ENCODE measurements at regions not wholly inside any gene's neighbourhood (a gene's known extent, or its start where the extent isn't known, plus 50 kb on each side); places are given as distances from the start of the nearest gene placed in this dataset.

DNA sequence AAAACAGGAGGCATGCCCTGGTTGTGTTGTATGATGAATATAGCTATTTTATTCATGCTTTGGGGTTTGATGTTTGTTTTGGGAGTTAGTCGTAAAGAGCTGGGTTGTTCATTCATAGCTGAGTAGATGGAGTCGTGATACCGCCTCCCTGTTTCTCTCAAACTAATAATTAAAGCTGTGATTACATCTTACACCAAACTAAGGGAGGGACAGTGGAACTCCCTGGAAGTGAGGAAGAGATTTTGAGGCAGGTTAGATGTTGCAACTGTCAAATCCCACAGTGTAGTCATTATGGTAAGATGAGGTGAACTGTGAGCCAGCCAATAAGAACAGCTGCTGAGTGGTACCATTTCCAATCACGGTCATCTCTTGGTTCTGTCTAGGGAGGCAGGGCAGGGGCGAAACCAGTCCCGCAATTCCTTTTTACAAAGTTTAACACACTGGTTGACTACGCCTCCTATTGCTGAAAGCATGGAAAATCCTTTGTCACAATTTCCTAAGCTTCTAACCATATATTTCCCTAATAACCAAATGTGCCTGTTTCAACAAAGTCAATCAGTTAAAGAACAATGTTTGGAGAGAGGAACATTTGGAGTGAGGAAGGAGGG, 207.6 kb upstream of the SERP2 start:
- Histone ChIP-seq H3K9ac (ENCODE audit: low read depth, low read length, poor library complexity, severe bottlenecking) (no peak overlapping the region), H3K4me1 (ENCODE audit: insufficient read depth, low read length, poor library complexity, severe bottlenecking) (no peaks in the 10 kb centered on the region), H4K20me1 (ENCODE audit: insufficient read depth, low read length, poor library complexity, severe bottlenecking) (no peaks in the 10 kb centered on the region), H3K27me3 (ENCODE audit: insufficient read depth, low read length, poor library complexity, severe bottlenecking) (no peaks in the 10 kb centered on the region), H3F3A (ENCODE audit: low read depth) (no peaks in the 10 kb centered on the region), H3K36me3 (ENCODE audit: insufficient read depth, low read length) (no peaks in the 10 kb centered on the region), H3K4me3 (ENCODE audit: low read length, poor library complexity, severe bottlenecking) (no peak overlapping the region), H3K9me3 (ENCODE audit: insufficient read depth, low read depth, low read length) (no peaks in the 10 kb centered on the region), H3K9me2 (replicated peaks; ENCODE audit: low read depth, low read length) (no peaks in the 10 kb centered on the region), H3K4me2 (ENCODE audit: low read depth, low read length, poor library complexity, severe bottlenecking) (no peak overlapping the region), H3K79me2 (ENCODE audit: insufficient read depth, low read length) (no peaks in the 10 kb centered on the region), H2AFZ (ENCODE audit: low read length) (no peak overlapping the region)
- no peak for TF ChIP-seq EZH2phosphoT487 (IDR thresholded peaks at IDR 0.05; ENCODE audit: borderline replicate concordance)
- TF ChIP-seq, protein P1, sequence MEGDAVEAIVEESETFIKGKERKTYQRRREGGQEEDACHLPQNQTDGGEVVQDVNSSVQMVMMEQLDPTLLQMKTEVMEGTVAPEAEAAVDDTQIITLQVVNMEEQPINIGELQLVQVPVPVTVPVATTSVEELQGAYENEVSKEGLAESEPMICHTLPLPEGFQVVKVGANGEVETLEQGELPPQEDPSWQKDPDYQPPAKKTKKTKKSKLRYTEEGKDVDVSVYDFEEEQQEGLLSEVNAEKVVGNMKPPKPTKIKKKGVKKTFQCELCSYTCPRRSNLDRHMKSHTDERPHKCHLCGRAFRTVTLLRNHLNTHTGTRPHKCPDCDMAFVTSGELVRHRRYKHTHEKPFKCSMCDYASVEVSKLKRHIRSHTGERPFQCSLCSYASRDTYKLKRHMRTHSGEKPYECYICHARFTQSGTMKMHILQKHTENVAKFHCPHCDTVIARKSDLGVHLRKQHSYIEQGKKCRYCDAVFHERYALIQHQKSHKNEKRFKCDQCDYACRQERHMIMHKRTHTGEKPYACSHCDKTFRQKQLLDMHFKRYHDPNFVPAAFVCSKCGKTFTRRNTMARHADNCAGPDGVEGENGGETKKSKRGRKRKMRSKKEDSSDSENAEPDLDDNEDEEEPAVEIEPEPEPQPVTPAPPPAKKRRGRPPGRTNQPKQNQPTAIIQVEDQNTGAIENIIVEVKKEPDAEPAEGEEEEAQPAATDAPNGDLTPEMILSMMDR (conservative IDR thresholded peaks at IDR 0.05; ENCODE audit: low read length), result no peak

- no peak for TF ChIP-seq EZH2phosphoT487 (IDR thresholded peaks at IDR 0.05; ENCODE audit: borderline replicate concordance)
- TF ChIP-seq, protein P1 (conservative IDR thresholded peaks at IDR 0.05; ENCODE audit: low read length), result no peak
- H3K36me3 ChIP-seq (ENCODE audit: insufficient read depth, low read length), result no peaks in the 10 kb centered on the region
- H4K20me1 ChIP-seq (ENCODE audit: insufficient read depth, low read length, poor library complexity, severe bottlenecking), result no peaks in the 10 kb centered on the region
Measured at GRCh38 chr13:44169018-44169911, 204.4 kb upstream of the SERP2 start.

GRCh38 chr13:44170731-44171130, 202.9 kb upstream of the SERP2 start:
- TF ChIP-seq EZH2phosphoT487 (IDR thresholded peaks at IDR 0.05; ENCODE audit: borderline replicate concordance), result no peak
- TF ChIP-seq, protein P1 (conservative IDR thresholded peaks at IDR 0.05; ENCODE audit: low read length), result no peak
- H3K9ac ChIP-seq (ENCODE audit: low read depth, low read length, poor library complexity, severe bottlenecking), result no peak overlapping the region
- H2AFZ ChIP-seq (ENCODE audit: low read length), result no peak overlapping the region
- no peaks in the 10 kb centered on the region for H3K79me2 ChIP-seq (ENCODE audit: insufficient read depth, low read length)
- no peaks in the 10 kb centered on the region for H3K9me3 ChIP-seq (ENCODE audit: insufficient read depth, low read depth, low read length)
- H4K20me1 ChIP-seq (ENCODE audit: insufficient read depth, low read length, poor library complexity, severe bottlenecking), result no peaks in the 10 kb centered on the region
- no peaks in the 10 kb centered on the region for H3K36me3 ChIP-seq (ENCODE audit: insufficient read depth, low read length)
- H3K27me3 ChIP-seq (ENCODE audit: insufficient read depth, low read length, poor library complexity, severe bottlenecking), result no peaks in the 10 kb centered on the region
- no peak overlapping the region for H3K4me3 ChIP-seq (ENCODE audit: low read length, poor library complexity, severe bottlenecking)
- H3K4me1 ChIP-seq (ENCODE audit: insufficient read depth, low read length, poor library complexity, severe bottlenecking), result no peaks in the 10 kb centered on the region
- H3F3A ChIP-seq (ENCODE audit: low read depth), result no peaks in the 10 kb centered on the region
- no peaks in the 10 kb centered on the region for H3K9me2 ChIP-seq (replicated peaks; ENCODE audit: low read depth, low read length)
- H3K4me2 ChIP-seq (ENCODE audit: low read depth, low read length, poor library complexity, severe bottlenecking), result no peak overlapping the region

More at GRCh38 chr13:44169018-44169911, 204.4 kb upstream of the SERP2 start:
- H3K9me3 ChIP-seq (ENCODE audit: insufficient read depth, low read depth, low read length), result no peaks in the 10 kb centered on the region
- H3K4me1 ChIP-seq (ENCODE audit: insufficient read depth, low read length, poor library complexity, severe bottlenecking), result no peaks in the 10 kb centered on the region
- H3K9ac ChIP-seq (ENCODE audit: low read depth, low read length, poor library complexity, severe bottlenecking), result no peak overlapping the region
- no peak overlapping the region for H3K4me2 ChIP-seq (ENCODE audit: low read depth, low read length, poor library complexity, severe bottlenecking)
- no peaks in the 10 kb centered on the region for H3K27me3 ChIP-seq (ENCODE audit: insufficient read depth, low read length, poor library complexity, severe bottlenecking)
- H3F3A ChIP-seq (ENCODE audit: low read depth), result no peaks in the 10 kb centered on the region
- H2AFZ ChIP-seq (ENCODE audit: low read length), result no peak overlapping the region
- no peaks in the 10 kb centered on the region for H3K9me2 ChIP-seq (replicated peaks; ENCODE audit: low read depth, low read length)
- no peaks in the 10 kb centered on the region for H3K79me2 ChIP-seq (ENCODE audit: insufficient read depth, low read length)
- no peak overlapping the region for H3K4me3 ChIP-seq (ENCODE audit: low read length, poor library complexity, severe bottlenecking)
